ENCODE measurements at regions not wholly inside any gene's neighbourhood (a gene's known extent, or its start where the extent isn't known, plus 50 kb on each side); places are given as distances from the start of the nearest gene placed in this dataset.
"Not testable (repeated sequence)": the region's sequence is repeated elsewhere in the genome, so short reads cannot be mapped to it uniquely, and the experiment has no call there.

DNA sequence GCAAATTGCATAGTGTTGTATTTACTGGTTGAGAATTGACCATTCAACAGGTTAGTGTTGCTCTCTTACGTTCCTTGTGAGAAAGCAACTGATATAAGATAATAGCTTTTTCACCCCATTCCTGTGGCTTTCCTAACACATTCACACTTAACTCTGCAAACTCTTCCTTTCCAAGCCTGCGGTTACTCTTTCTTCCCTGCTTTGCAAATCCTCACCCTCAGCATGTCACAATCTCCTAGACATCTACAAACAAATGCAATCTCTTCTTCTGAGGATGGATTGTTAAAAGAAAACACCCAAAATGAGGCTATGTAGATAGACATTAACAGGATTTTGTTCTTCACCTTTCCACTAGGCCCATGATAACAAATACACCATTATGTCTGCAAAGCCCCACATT, 771.7 kb upstream of the PCDH7 start:
- no peak for DNase-seq (ENCODE audit: low read depth in 2 of 2)

DNA sequence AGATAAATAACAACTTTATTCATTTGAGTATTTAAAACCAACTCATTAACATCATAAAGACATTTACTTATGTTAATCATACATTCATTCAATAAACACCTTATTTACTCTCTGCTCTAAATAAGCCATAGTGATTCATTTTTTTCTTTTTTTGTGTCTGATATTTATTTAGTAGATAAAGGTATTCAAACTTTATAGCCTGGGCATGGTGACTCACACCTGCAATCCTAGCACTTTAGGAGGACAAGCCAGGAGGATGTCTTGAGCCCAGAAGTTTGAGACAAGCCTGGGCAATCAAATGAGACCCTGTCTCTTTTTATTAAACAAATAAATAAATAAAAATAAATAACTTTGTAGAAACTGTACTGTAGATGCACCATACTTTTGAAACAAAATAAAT, 771.3 kb upstream of the PCDH7 start:
- no peak for DNase-seq (ENCODE audit: low read depth in 2 of 2)

DNA sequence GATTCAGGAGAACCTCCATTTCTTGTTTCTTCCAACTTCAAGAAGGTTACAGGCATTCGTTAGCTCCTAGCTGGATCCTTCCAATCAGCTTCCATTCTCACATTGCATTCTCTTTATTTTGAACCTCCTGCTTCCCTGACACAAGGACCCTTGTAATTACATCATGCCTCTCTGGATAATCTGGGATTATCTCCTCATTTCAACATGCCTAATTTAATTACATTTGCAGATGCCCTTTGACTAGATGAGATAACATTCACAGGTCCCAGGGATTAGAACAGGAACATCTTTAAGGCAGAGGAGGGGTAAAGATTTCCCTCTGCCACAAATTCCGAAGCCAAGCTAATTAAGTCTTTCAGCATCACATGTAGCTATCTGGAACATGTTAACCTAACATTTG, 753.8 kb upstream of the PCDH7 start:
- DNase-seq (ENCODE audit: low read depth in 2 of 2), result no peak

DNA sequence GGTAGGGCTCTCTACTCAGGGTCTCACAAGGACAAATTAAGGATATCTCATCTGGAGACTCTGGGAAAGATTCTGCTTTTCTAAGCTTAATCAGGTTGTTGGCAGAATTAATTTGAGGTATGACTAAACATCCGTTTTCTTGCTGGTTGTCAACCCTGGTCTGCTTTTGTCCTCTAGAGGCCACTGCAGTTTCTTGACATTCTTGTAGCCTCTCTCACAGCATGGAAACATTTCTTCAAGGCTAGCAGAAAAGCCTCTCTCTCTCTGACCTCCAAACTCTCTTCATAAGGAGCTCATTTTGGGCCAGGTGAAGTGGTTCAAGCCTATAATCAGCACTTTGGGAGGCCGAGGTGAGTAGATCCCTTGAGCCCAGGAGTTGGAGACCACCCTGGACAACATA, 749.5 kb upstream of the PCDH7 start:
- DNase-seq (ENCODE audit: low read depth in 2 of 2), result no peak

DNA sequence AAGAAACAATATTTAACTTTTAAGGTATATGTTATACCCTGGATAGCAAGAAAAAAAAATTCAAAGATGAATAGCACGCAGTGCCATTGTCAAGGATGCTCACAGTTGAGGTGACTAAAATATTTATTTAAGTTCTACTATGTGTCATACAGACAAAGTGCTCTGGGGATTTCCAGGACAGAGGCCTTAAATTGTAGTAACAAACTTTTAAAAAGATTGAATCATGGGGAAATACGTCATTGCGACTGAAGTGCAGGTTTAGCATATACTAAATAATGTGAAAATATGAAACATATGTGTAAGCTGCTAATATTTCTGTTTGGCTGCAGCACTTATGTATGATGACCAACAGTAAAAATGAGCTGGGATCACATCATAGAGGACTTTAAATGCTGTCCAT, 748.0 kb upstream of the PCDH7 start:
- peak in 1 of 2 experiments; percentile 0 for DNase-seq (ENCODE audit: low read depth in 2 of 2)

DNA sequence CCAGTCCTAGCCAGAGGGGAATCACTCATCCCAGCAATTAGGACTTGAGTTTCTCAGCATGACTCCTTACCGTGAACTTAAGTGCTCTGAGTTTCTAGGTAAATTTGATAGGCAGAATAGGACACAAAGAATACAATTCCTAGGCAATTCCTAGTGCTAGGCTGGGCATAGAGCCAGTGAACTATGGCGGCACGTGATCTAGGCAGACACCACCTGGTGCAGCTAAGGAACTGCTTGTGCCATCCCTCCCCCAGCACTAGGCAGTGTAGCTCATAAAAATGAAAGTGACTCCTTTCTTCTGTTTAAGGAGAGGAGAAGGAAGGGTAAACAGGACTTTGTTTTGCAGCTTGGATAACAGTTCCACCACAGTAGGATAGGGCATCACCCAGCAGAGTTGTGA, 736.3 kb upstream of the PCDH7 start:
- no peak for DNase-seq (ENCODE audit: low read depth in 2 of 2)

DNA sequence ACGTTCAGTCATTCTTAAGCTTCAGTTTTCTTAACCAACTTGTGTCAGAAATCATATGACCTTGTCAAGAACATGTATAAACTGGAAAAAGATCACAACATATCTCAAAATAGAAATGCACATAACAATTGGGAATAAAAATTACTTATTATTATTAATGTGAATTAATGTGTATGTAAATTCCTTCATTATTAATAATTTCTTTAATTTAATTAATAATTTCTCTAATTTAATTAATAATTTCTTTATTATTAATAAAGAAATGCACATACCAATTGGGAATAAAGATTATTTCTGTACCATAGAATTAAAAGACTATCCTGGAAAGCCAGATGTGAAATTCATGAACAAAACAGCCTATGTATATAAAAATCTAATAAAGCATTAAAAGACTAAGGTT, 718.5 kb upstream of the PCDH7 start:
- no peak for DNase-seq (ENCODE audit: low read depth in 2 of 2)

DNA sequence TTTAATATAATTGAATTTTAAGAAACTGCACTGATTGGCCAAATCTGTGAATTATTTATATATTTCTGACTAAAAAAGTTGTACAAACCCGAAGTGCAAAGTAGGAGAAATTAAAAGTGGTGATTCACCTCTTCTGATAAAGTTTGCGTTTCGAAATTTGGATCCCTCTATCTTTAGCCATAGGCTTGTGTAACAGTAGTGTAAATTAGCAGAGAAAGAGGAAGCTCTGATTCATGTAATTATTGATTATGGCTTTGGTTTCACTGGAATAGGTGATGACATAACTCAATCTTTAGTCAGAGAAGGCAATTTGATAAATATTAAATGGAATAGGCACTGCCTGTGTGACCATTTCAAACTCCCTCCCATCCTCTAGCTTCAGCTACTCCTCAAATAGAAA, 717.8 kb upstream of the PCDH7 start:
- DNase-seq (ENCODE audit: low read depth in 2 of 2), result no peak

DNA sequence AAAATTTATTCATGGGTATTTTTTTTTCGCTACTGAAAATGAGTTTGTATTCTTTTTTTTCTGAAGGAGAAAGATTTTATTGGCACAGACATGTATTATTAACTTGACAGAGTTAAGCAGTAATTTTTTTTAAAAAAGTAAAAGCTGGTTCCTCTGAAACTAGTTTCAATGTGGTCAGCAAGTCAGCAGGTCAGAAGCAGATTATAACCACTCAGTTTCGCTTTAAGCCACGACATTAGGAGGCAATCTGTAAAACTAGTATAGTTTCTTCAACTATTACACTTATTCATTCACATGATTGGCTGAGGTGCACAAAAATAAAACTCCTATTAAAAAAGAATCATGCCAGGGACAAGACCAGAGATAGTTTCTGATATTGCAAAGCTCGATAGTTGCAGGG, 714.2 kb upstream of the PCDH7 start:
- DNase-seq (ENCODE audit: low read depth in 2 of 2), result no peak

DNA sequence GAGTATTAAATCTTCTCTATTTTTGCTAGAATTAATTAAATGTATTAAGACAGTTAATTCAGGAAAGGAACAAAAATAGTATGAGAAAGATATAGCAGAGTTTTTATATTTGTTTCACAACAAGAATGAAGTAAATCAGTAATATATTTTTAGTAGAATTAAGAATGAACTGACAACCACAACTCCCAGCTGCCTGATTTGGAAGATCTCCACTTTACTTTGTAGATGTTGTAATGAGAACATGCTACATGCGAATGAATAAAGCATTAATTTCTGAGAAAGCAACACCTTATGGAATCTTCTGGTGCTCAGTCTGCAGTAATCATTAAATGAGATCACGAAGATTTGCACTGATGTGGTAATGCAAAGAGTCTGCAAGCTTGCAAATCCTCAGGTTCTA, 695.6 kb upstream of the PCDH7 start:
- DNase-seq (ENCODE audit: low read depth in 2 of 2), result no peak

DNA sequence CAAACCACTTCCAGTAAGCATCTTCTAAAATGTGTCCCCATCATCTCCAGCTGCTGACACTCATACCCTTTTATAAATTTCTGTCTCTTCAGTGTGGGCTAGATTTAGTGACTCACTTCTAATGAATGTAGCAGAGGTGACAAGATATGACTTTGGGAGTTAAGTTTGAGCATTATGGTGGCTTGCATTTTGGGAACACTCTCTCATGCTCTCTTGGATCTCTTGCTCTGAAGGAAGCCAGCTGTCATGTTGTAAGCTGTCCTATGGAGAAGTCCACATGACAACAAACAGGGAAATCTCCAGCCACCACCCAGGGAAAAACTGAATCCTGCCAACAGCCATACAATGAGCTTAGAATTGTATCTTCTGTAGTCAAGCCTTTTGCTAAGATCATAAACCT, 691.3 kb upstream of the PCDH7 start:
- DNase-seq (ENCODE audit: low read depth in 2 of 2), result no peak

DNA sequence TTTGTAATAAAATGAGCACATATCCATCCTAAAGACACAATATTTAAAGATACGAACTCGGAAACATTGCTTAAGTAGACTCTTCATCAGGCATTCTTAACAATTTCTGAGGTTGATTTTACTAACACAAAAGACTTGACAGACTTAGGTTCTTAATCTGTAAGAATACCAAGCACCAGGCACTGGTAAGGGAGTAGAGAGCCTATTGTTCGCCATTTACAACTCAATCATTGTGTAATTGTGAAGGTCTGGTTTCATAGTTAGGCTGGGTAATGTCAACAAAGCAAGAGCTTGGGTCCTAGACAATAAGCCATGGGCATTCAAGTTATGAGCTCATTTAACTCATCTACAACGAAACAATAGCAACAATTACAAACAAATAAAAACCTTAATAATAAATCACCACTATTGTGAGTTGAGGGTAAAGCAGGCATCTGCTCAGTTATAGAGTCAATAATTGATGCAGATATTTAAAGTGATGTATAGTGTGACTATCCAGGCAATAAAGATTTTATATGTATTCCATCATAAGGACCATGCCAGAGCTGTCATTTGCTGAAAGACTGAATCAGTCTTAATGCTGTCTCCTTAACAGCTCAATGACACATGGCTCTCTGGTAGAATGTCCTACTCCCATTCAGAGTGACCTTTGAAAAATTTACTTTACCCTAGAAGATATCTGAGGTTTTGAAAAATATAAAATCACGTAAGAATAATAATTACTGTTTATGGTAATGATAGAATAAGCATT, 664.0 kb upstream of the PCDH7 start:
- no peak for DNase-seq (ENCODE audit: low read depth in 2 of 2)

DNA sequence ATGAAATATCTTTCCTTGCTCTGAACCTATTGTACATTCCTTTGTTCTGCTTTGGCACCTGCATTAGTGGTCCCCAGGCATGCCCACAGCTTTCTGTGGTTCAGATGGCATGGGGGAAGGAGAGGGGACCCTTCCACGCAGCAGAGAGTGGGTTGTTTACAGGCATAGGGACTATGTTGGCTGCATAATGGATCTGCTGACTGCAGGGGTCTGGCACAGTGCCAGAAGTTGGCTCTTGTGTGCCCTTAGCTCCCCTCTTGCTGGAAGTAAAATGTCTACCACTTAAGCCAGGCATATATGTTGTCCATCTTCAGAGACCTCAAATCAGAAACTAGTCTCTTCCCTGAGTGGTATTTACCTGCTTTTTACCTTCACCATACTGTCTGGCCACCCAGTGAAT, 651.9 kb upstream of the PCDH7 start:
- no peak for DNase-seq (ENCODE audit: low read depth in 2 of 2)

DNA sequence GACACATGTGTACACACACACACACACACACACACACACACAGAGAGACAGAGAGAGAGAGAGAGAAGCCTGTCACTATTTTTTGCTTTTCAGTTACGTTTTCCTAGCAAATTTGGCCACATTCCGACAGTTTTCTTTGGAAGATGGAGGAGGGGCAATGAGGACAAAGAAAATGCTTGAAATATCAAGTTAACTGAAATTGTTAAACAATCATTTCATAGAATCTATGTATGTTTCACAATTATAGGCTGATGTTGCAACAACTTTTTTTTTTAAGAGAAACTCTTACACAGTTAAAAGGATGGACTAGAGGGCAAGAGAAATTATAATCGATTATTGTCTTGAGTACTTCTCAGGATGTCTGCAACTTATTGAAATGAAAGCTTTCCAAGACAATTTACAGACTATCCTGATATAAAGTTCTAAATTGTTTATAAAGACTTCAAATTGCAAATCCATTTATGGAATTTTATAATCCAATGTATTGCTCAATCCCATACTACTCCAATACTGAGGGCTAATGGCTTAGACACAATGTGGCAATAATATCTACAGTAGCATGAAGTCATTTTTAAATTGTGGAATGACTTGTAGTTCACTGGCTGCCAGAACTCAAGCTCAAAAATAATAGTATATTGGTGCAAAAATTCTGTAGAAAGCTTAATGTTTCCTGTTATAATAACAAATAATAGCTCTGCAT, 647.0 kb upstream of the PCDH7 start:
- peak; percentile 1 for DNase-seq (ENCODE audit: low read depth in 2 of 2)

DNA sequence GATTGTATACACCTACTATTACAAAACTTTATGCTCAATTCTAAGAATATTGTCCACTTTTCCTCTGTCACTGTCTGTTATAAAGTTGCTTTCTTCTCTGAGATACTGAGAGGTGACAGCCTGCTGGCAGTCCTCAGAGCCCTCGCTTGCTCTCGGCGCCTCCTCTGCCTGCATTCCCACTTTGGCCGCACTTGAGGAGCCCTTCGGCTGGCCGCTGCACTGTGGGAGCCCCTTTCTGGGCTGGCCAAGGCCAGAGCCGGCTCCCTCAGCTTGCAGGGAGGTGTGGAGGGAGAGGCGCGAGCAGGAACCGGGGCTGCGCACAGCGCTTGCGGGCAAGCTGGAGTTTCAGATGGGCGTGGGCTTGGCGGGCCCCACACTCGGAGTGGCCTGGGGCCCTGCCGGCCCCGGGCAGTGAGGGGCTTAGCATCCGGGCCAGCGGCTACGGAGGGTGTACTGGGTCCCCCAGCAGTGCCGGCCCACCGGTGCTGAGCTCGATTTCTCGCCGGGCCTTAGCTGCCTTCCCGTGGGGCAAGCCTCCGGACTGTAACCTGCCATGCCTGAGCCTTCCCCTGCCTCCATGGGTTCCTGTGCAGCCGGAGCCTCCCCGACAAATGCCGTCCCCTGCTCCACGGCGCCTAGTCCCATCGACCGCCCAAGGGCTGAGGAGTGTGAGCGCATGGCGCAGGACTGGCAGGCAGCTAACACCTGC, 627.6 kb upstream of the PCDH7 start:
- not testable (repeated sequence) for DNase-seq (ENCODE audit: low read depth in 2 of 2)

DNA sequence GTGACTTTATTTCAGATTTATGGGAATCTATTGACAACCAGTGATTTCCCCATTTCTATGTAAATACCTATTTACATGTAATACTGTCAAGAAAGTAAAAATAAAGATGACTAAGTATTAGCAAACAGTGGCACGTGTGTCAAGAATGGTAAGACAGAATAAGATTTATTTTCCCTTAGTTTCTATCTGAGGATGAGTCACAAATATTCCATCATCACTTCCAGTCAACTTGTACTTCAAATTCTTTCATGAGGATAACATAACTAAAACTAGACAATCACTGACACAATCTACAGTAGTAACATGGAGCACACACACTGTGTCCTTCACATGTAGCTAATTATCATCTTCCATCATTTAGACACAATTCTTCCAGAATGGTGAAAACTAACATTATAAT, 625.3 kb upstream of the PCDH7 start:
- no peak for DNase-seq (ENCODE audit: low read depth in 2 of 2)

DNA sequence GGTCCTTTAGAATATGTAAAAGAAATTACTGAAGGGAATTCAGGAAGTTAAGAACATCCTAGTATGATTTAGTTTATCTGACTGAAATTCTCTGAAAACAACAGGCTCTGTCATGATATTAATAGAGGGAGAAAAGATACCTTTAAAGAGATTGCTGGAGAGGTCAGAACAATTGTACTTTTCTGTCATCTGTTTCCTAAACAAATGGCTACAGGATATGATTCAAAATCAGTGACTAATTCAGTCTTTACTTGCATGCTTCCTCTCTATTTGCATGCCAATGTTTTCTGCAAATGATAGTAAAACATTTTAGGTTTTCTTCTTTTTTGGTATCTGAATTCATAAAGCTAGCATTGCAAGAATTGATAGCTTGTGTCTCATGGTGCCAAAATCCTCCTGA, 616.7 kb upstream of the PCDH7 start:
- no peak for DNase-seq (ENCODE audit: low read depth in 2 of 2)

DNA sequence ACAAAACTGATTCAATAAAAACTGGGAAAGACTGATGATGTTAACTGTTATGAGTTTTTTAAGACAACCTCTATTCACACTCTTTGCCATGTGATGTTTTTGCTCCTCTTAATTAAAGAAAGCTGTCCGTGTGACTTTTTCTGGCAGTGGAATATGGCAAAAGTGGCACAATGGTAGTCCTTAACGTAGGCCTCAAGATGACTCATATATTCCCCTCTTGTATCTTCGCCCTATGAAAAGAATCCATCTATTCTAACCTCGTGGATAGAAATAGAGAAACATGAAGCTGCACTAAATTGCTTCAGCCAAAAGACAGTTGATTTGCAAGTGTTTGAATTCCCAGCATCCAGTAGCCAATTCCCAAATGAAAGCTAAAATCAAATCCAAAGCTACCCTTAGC, 603.8 kb upstream of the PCDH7 start:
- DNase-seq (ENCODE audit: low read depth in 2 of 2), result no peak

DNA sequence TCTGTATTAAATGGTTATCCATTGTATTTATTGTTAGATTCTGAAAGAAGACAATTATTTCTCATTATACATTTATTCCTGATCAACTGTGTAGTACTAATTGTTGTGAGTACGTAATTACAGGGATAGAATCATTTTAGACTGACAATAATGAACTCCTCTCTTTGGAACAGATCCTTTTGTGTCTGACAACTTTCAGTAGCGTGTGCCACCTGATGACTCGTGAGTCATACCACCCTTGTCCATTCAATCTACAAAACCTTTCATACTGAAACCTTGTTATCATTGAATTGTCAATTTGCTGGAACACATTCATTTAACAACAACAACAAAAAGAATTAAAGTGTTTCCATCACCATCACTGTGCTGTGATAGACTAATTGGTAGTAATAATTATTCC, 602.7 kb upstream of the PCDH7 start:
- no peak for DNase-seq (ENCODE audit: low read depth in 2 of 2)

DNA sequence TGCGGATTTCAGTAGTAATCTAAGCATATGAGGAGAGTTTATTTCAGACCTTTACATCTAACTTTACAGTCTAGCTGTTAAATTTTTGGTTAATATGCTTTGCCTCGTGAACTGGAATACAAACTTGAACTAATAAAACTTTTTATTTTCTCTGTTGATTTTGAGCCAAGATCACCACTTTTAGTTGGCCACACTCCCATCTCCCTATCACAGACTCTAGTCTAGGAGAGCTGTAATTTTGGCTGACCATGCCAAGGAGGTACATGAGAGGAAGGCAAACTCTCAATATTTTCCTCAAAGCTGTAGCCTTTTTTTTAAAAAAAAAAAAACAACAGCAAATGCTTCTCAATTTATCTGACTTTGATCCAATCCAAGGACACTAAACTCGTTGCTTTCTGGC, 597.5 kb upstream of the PCDH7 start:
- no peak for DNase-seq (ENCODE audit: low read depth in 2 of 2)

DNA sequence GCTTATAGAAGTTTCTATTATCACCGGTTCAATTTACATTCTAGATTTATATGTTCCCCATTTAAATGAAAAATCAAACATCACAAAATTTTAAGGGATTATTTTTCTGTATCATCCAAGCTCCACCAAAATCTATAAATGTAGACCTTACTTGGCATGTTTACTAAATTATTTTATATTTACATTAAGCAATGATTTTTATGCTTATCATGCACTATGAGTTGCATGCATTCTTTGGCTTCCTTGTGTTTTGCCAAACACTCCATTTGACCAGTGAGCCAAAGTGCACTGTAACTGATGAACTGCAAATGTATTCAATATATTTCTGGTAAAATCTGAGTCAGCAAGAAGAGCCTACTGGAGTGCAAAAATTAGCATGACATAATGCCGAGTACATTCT, 595.5 kb upstream of the PCDH7 start:
- DNase-seq (ENCODE audit: low read depth in 2 of 2), result not testable (repeated sequence)

DNA sequence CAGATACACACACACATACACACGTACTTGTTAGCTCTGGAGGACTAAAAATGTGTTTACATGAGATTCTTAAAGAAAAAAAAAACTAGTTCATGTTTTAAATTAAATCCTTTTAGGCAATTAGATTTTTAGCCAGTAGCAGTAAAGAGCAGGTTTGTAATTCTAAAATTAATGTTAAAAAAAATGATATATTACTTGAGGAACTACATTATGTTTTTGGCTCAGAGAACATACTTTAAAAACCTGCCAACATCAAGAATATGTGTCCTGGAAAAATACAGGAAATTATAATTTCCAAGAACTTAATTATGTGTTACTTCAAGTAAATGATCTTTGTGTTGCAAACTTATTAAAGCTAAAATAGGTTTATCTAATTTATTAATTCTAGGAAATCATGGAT, 594.3 kb upstream of the PCDH7 start:
- no peak for DNase-seq (ENCODE audit: low read depth in 2 of 2)

DNA sequence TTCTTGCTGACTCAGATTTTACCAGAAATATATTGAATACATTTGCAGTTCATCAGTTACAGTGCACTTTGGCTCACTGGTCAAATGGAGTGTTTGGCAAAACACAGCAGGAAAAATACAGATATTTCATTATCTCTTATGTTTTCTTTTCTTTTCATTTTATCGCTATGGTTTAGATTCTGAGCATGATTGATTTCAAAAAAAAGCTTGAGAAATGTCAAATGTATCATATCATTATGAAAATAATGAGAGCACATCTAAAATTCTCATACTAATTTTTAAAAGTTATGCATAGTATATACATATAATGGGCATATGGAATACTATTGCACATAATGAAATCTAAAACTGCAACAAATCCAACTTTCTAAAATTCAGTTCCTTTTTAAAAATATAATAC, 593.8 kb upstream of the PCDH7 start:
- no peak for DNase-seq (ENCODE audit: low read depth in 2 of 2)
